ENCODE measurements at regions not wholly inside any gene's neighbourhood (a gene's known extent, or its start where the extent isn't known, plus 50 kb on each side); places are given as distances from the start of the nearest gene placed in this dataset.

DNA sequence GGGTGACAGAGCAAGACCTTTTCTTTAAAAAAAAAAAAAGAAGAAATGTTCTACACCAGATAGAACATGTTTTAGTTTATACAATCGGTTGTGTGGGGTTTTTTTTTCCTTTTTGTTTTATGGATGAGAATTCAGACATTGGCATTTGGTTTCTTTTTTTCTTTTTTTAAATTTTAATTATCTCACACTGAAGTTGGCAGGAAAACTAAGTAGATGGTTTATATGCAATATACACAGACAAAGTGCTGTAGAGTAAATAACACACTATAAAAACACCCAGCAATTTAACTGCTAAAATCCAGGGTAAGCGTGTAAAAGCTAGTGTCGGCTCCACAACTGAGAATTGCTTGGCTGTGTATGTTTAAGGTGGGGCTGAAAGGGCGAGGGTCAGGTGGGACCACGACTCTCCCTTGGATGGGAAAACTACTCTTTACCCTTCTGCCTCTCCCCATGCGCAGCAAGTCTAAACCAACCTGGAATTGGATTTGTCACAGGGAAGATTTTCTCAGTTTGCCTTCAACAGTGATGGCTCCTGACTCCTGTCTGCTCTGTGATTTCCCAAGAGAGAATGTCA, 147.1 kb upstream of the MARCKS start:
- H3K27me3 ChIP-seq (ENCODE audit: insufficient read depth, low read length) = no peaks in the 10 kb centered on the region
- no peak for TF ChIP-seq EZH2 (IDR thresholded peaks at IDR 0.05; ENCODE audit: borderline replicate concordance, low read length)
- TF ChIP-seq, protein P1, sequence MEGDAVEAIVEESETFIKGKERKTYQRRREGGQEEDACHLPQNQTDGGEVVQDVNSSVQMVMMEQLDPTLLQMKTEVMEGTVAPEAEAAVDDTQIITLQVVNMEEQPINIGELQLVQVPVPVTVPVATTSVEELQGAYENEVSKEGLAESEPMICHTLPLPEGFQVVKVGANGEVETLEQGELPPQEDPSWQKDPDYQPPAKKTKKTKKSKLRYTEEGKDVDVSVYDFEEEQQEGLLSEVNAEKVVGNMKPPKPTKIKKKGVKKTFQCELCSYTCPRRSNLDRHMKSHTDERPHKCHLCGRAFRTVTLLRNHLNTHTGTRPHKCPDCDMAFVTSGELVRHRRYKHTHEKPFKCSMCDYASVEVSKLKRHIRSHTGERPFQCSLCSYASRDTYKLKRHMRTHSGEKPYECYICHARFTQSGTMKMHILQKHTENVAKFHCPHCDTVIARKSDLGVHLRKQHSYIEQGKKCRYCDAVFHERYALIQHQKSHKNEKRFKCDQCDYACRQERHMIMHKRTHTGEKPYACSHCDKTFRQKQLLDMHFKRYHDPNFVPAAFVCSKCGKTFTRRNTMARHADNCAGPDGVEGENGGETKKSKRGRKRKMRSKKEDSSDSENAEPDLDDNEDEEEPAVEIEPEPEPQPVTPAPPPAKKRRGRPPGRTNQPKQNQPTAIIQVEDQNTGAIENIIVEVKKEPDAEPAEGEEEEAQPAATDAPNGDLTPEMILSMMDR (IDR thresholded peaks at IDR 0.05; ENCODE audit: low read length) = no peak
- H3K9me3 ChIP-seq (ENCODE audit: low read length) = no peaks in the 10 kb centered on the region
- no peaks in the 10 kb centered on the region for H3K79me2 ChIP-seq (ENCODE audit: insufficient read depth, low read length)
- no peak overlapping the region for H3K27ac ChIP-seq (ENCODE audit: low read depth, low read length, poor library complexity, severe bottlenecking)
- no peaks in the 10 kb centered on the region for H3F3A ChIP-seq (ENCODE audit: insufficient read depth, low read length)
- no peaks in the 10 kb centered on the region for H3K9me2 ChIP-seq (ENCODE audit: low read depth, low read length)
- H2AFZ ChIP-seq (ENCODE audit: low read length) = no peak overlapping the region
- no peak overlapping the region for H3K4me3 ChIP-seq (ENCODE audit: low read depth, low read length, poor library complexity, severe bottlenecking)
- no peaks in the 10 kb centered on the region for H3K4me1 ChIP-seq (ENCODE audit: insufficient read depth, low read length, severe bottlenecking)
- H4K20me1 ChIP-seq (ENCODE audit: insufficient read depth, low read length) = no peaks in the 10 kb centered on the region
- no peaks in the 10 kb centered on the region for H3K36me3 ChIP-seq (ENCODE audit: insufficient read depth, low read length)
- H3K9ac ChIP-seq (ENCODE audit: low read length) = no peak overlapping the region
- no peak overlapping the region for H3K4me2 ChIP-seq (ENCODE audit: low read length)

DNA sequence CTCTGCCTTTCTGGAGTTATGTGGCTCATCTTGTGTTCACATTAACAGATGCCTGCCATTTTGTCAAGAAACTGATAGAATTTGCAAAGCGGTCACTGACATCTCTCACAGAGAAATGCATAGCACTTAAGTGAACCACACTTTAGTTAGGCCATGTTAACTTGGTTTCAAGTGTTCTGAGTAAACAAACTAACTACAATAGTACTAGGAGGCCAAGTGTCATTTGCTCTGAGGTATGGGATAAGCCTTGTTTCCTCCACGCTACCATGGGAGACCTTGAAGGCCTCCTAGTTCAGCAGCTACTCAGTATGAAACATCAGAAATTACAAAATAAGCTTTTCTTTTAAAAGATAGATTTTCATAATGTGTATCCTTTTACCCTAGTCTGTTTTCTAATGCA, 143.5 kb upstream of the MARCKS start:
- TF ChIP-seq EZH2 (IDR thresholded peaks at IDR 0.05; ENCODE audit: borderline replicate concordance, low read length) = no peak
- TF ChIP-seq, protein P1 (IDR thresholded peaks at IDR 0.05; ENCODE audit: low read length) = no peak
- Histone ChIP-seq H3K79me2 (ENCODE audit: insufficient read depth, low read length) (no peaks in the 10 kb centered on the region), H3K9me3 (ENCODE audit: low read length) (no peaks in the 10 kb centered on the region), H3F3A (ENCODE audit: insufficient read depth, low read length) (no peaks in the 10 kb centered on the region), H3K27ac (ENCODE audit: low read depth, low read length, poor library complexity, severe bottlenecking) (no peak overlapping the region), H3K36me3 (ENCODE audit: insufficient read depth, low read length) (no peaks in the 10 kb centered on the region), H3K4me1 (ENCODE audit: insufficient read depth, low read length, severe bottlenecking) (no peaks in the 10 kb centered on the region), H3K9me2 (ENCODE audit: low read depth, low read length) (no peaks in the 10 kb centered on the region), H2AFZ (ENCODE audit: low read length) (no peak overlapping the region), H3K9ac (ENCODE audit: low read length) (no peak overlapping the region), H3K4me3 (ENCODE audit: low read depth, low read length, poor library complexity, severe bottlenecking) (no peak overlapping the region), H4K20me1 (ENCODE audit: insufficient read depth, low read length) (no peaks in the 10 kb centered on the region), H3K27me3 (ENCODE audit: insufficient read depth, low read length) (no peaks in the 10 kb centered on the region), H3K4me2 (ENCODE audit: low read length) (no peak overlapping the region)

- Histone ChIP-seq H3K27me3 (ENCODE audit: insufficient read depth, low read length) (no peaks in the 10 kb centered on the region), H3K9ac (ENCODE audit: low read length) (no peak overlapping the region), H3K4me3 (ENCODE audit: low read depth, low read length, poor library complexity, severe bottlenecking) (no peak overlapping the region), H4K20me1 (ENCODE audit: insufficient read depth, low read length) (no peaks in the 10 kb centered on the region), H3F3A (ENCODE audit: insufficient read depth, low read length) (no peaks in the 10 kb centered on the region), H3K4me1 (ENCODE audit: insufficient read depth, low read length, severe bottlenecking) (no peaks in the 10 kb centered on the region), H3K9me2 (ENCODE audit: low read depth, low read length) (no peaks in the 10 kb centered on the region), H3K36me3 (ENCODE audit: insufficient read depth, low read length) (no peaks in the 10 kb centered on the region), H3K4me2 (ENCODE audit: low read length) (no peak overlapping the region), H3K9me3 (ENCODE audit: low read length) (no peaks in the 10 kb centered on the region), H3K79me2 (ENCODE audit: insufficient read depth, low read length) (no peaks in the 10 kb centered on the region), H2AFZ (ENCODE audit: low read length) (no peak overlapping the region), H3K27ac (ENCODE audit: low read depth, low read length, poor library complexity, severe bottlenecking) (no peak overlapping the region)
- TF ChIP-seq EZH2 (IDR thresholded peaks at IDR 0.05; ENCODE audit: borderline replicate concordance, low read length) = no peak
- TF ChIP-seq, protein P1 (IDR thresholded peaks at IDR 0.05; ENCODE audit: low read length) = no peak
Measured at GRCh38 chr6:113718588-113718987, 138.6 kb upstream of the MARCKS start.
